Coronary artery (tissue), 2 donors: ENCODE measurements at regions not wholly inside any gene's neighbourhood (a gene's known extent, or its start where the extent isn't known, plus 50 kb on each side); places are given as distances from the start of the nearest gene placed in this dataset.

Source experiments
- DNase-seq: peaks from one replicate; pipeline ENCODE4 v3.0.0-alpha.2; 2017; ENCODE audit warnings: low spot score
- H3K27ac ChIP-seq, 2 donors: fragments of 200-600 bp; sonication (generic); one replicate each; pipeline ENCODE4 v1.5.1; 2016 to 2019
- H3K4me3 ChIP-seq: fragments of 200-600 bp; sonication (generic); 2 replicates; pipeline ENCODE4 v1.5.1; 2016; ENCODE audit warnings: mild to moderate bottlenecking, moderate library complexity
- TF ChIP-seq, protein P1 (sequence below): fragments of 200-600 bp; sonication (generic); IDR thresholded peaks from one replicate; pipeline ENCODE4 v1.5.1; 2019; ENCODE audit warnings: antibody characterized with exemption

DNA sequence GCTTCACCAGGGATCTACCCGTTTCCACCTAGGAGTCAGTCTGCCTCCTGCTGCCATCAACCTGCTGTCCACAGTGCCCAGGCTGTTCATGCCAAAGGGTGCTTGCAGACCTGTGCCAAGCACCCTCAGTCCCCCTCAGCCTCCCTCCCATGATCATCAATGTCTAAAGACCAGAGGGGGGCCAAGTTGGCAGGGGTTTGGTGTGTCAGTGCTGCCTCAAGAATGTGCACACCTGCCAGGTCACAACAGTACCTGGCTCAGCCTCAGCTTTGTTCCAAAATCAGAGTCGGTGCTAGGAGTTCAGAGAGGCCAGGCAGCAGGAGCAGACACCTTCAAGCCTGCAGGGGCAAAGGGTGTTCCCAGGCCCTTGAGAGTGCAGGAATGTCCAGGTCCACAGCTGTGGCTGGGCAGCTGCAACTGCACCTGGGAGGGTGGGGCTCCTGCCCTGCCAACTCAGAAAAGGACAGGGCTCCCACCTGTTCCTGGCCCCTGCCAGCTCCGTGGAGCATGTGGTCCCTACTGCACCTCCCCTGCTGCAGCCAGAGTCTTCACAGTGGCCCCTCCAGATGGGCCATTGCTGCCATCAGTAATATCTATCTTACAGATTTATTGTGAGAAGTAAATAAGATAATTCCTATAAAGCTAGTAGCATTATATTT is 219.5 kb downstream of the POLR1F start:
- Histone ChIP-seq H3K4me3 (no peak overlapping the region), H3K27ac (no peak overlapping the region)
- TF ChIP-seq, protein P1, sequence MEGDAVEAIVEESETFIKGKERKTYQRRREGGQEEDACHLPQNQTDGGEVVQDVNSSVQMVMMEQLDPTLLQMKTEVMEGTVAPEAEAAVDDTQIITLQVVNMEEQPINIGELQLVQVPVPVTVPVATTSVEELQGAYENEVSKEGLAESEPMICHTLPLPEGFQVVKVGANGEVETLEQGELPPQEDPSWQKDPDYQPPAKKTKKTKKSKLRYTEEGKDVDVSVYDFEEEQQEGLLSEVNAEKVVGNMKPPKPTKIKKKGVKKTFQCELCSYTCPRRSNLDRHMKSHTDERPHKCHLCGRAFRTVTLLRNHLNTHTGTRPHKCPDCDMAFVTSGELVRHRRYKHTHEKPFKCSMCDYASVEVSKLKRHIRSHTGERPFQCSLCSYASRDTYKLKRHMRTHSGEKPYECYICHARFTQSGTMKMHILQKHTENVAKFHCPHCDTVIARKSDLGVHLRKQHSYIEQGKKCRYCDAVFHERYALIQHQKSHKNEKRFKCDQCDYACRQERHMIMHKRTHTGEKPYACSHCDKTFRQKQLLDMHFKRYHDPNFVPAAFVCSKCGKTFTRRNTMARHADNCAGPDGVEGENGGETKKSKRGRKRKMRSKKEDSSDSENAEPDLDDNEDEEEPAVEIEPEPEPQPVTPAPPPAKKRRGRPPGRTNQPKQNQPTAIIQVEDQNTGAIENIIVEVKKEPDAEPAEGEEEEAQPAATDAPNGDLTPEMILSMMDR = no peak
- DNase-seq = no peak

DNA sequence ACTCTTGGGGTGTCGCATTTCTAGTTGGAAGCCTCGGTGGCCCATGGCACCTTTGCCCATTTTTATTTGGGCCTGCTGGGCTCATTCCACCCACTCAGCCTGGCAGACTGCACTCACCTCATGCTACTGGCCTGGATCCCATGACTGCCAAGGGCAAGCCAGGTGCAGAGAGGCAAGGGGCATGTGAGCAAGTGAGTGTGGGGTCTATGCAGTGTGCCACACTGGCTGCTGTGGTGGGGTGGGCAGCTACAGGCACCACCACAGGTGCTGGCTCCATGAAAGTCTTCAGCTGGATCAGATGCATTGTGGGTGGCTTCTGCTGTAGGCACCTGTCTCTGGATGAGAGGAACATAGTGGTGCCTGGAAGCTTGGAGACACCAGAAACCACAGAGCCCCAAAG is 220.8 kb downstream of the POLR1F start:
- TF ChIP-seq, protein P1 = no peak
- Histone ChIP-seq H3K27ac (no peak overlapping the region), H3K4me3 (no peak overlapping the region)
- DNase-seq = no peak

DNA sequence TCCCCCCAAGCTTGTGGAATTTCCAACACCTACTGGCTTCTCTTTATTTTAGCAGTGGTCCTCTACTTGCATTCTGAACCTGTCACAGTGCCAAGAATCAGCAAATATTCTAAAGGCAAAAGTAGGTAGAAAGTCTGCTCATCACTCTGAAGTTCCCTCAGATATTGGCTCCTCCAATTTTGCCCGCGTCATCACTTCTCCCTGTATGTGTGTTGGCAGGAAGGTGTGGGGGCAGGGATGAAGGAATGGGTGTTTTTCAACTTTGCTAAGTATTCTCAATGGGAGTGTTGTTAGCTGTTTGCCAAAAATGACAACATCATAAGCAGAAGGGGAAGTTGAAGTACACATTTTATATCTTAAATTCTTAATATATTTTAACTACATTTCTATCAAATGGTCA is 226.2 kb downstream of the POLR1F start:
- TF ChIP-seq, protein P1 = no peak
- DNase-seq = no peak
- Histone ChIP-seq H3K27ac (no peak overlapping the region), H3K4me3 (no peak overlapping the region)

DNA sequence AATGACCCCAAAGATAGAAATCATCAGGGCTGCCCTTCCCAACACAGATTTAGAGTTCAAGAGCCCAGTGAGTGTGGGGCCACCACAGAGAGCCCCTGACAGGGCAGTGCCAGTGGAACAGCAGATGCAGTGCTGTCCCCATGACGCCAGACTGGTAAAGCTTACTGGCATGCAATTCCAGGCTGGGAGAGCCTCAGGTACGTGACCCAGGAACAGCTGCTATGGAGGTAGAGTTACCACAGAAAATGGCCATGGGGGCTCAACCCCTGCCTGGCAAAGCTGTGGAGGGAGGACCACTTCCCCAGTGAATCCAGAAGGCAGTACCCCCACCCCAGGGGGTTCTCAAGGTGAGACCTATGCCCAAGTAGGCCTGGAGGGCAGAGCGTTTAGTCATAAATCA is 228.5 kb downstream of the POLR1F start:
- no peak overlapping the region for H3K27ac ChIP-seq
- TF ChIP-seq, protein P1 = no peak
- no peak for DNase-seq
- H3K4me3 ChIP-seq = no peak overlapping the region

DNA sequence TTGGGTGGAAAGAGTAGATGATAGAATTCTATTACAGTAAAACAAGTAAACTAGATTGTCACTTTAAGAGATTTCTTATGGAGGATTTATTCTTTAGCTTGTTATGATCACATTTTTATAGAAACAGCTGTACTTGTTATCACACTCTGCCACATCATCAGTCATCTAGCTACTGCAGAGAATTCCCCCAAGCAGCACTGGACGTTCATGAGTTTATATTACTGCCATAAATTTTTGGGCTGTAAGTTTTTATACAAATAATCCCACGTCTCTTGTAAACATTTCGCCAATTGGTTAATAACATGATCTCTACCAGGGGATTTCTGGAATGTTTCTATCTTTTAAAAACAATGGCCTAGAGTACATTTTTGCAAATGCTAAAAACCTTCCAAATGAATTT is 238.8 kb downstream of the POLR1F start:
- TF ChIP-seq, protein P1 = no peak
- H3K27ac ChIP-seq = no peak overlapping the region
- DNase-seq = no peak
- H3K4me3 ChIP-seq = no peak overlapping the region

DNA sequence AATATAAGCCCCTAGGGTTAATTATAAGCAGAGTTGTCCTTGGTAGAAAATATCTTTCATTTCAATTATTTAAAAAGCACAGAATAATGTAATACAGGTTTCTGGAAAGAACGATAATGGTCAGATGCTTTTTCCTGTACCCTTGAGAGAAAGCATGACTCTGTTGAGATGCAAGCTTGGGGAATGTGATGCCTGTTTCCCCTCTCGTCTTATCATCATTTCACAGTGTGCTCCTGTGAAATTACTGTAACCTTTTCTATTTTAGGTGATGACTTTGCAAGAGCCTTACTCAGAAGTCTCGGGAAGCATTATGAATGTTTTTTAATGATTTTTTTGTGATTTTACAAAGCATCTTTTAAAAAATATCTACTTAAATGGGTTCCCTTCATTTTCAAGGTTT is 243.0 kb downstream of the POLR1F start:
- Histone ChIP-seq H3K4me3 (no peak overlapping the region), H3K27ac (no peak overlapping the region)
- no peak for DNase-seq
- TF ChIP-seq, protein P1 = no peak

DNA sequence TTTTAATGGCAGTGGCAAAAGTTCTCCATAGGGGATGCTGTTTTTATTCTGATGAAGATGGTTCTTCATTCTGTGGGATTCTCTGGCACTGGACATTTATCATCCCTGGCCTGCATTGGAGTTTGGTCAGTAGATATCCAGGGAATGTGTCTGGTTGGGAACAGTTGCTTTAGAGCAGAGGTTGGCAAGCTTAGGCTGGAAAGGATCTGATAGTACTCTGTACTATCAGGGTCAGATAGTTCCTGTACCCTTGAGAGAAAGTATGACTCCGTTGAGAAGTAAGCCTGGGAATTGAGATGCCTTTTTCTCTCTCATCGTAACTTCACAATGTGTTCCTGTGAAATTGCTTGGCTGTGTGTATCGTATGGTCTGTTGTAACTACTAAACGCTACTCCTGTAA is 244.1 kb downstream of the POLR1F start:
- DNase-seq = no peak
- Histone ChIP-seq H3K4me3 (no peak overlapping the region), H3K27ac (no peak overlapping the region)
- TF ChIP-seq, protein P1 = no peak
